ENCODE measurements at regions not wholly inside any gene's neighbourhood (a gene's known extent, or its start where the extent isn't known, plus 50 kb on each side); places are given as distances from the start of the nearest gene placed in this dataset.
"Not testable (repeated sequence)": the region's sequence is repeated elsewhere in the genome, so short reads cannot be mapped to it uniquely, and the experiment has no call there.

DNA sequence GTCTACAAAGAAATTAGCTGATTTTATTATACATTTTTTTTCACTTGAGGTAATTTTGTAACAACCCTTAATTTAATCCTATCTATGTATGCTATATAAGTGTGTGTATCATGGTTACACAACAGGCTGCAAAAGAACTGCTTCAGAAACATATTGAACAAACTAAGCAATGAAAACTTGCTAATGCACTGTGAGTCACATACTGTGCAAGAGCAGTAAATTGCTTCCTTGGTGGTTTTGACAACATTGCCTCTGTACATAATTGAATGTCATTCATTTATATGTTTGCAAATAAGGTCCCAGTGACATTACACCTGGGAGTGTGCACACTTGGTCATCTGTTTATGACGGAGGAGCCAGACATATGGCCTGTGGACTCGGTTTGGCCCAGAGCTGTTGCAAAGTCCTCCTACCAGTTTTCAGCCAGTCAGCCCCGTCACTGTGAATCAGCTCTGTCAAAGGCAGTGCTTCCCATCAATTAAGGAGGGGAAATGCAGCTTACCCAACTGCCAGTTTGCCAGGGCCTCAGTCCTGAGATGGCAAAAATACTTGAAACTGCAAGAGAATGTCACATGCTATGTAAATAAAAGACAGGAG lies 835.0 kb downstream of the TTLL7 start:
- not testable (repeated sequence) for DNase-seq (ENCODE audit: low read depth in 4 of 4, low spot score in 3 of 4)

GRCh38 chr1:83158924-83159323 lies 840.0 kb downstream of the TTLL7 start:
- not testable (repeated sequence) for DNase-seq (ENCODE audit: low read depth in 4 of 4, low spot score in 3 of 4)

DNA sequence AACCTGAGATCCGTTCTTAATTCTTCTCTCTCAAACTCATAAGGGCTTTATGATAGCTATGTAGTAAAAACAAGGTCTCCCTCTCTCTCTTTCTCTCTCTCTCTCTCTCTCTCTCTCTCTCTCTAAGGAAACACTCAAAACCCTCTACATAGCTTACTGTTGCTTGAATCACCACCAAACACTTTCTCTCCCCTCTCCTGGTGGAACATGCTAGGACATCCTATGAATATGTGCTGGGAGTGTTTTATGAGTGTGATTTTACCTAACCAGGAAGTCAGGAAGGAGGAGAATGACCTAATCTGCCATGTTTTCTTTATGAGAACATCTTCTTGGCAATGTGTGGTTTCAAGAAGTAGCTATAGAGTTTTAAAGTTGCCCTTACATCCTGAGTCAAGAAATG lies 844.6 kb downstream of the TTLL7 start:
- DNase-seq (ENCODE audit: low read depth in 4 of 4, low spot score in 3 of 4) = not testable (repeated sequence)

GRCh38 chr1:83151167-83151898 lies 847.6 kb downstream of the TTLL7 start:
- peak in 1 of 4 donors; percentile 1 for DNase-seq (ENCODE audit: low read depth in 4 of 4, low spot score in 3 of 4)

DNA sequence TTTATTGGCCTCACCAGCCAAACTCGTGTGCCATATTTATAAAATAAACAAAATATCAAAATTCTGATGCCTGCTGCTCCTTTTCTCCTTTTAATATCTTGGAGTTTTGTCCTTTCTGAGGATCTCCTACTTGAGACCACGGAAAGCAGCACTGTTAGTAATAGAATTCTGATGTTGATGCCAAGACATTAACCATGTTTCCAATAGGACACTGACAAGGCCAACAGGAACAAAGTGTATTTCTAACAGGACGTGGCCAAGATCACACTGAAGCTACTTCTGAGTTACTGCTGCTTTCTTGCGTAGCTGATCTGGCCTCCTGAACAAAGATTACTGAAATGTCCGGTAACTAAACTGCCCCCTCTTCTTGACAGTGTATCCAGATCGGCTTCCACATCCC lies 848.5 kb downstream of the TTLL7 start:
- DNase-seq (ENCODE audit: low read depth in 4 of 4, low spot score in 3 of 4) = not testable (repeated sequence)

- not testable (repeated sequence) for DNase-seq (ENCODE audit: low read depth in 4 of 4, low spot score in 3 of 4)
Observed at GRCh38 chr1:83145820-83146219, 853.1 kb downstream of the TTLL7 start.

- DNase-seq (ENCODE audit: low read depth in 4 of 4, low spot score in 3 of 4) = not testable (repeated sequence)
Observed at GRCh38 chr1:83142802-83143201, 856.1 kb downstream of the TTLL7 start.

DNA sequence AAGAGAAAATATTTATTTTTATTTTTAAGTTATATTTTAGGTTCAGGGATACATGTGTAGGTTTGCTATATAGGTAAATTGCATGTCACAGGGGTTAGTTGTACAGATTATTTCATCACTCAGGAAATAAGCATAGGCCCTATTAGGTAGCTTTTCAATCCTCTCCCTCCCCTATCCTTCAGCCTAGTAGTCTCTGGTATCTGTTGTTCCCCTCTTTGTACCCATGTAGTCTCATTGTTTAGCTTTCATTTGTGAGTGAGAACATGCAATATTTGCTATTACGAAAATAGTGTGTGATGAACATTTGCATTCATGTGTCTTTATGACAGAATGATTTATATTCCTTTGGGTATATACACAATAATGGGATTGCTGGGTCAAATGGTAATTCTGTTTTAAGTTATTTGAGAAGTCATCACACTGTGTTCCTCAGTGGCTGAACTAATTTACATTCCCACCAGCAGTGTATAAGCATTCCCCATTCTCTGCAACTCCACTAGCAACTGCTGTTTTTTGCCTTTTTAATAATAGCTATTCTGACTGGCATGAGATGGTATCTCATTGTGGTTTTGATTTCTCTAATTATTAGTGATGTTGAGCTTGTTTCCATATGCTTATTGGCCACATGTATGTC lies 863.3 kb downstream of the TTLL7 start:
- DNase-seq (ENCODE audit: low read depth in 4 of 4, low spot score in 3 of 4) = not testable (repeated sequence)

- DNase-seq (ENCODE audit: low read depth in 4 of 4, low spot score in 3 of 4) = not testable (repeated sequence)
Observed at GRCh38 chr1:83134322-83135014, 864.5 kb downstream of the TTLL7 start.

DNA sequence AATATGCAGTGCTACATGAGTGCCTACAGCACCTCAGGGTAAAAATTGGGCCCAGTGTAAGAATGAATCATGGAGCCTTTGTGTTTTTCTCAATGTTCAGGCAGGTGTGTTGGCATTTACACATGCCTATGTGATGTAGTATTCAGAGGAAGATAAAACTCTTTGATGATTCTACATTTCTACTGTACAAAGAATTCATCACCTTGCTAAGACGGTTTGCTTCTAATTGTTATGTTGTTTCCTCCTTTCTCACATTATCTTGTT lies 867.3 kb downstream of the TTLL7 start:
- no peak for DNase-seq (ENCODE audit: low read depth in 4 of 4, low spot score in 3 of 4)

- no peak for DNase-seq (ENCODE audit: low read depth in 4 of 4, low spot score in 3 of 4)
Observed at GRCh38 chr1:83130886-83131691, 867.8 kb downstream of the TTLL7 start.

- no peak for DNase-seq (ENCODE audit: low read depth in 4 of 4, low spot score in 3 of 4)
Observed at GRCh38 chr1:83129107-83129506, 869.8 kb downstream of the TTLL7 start.

DNA sequence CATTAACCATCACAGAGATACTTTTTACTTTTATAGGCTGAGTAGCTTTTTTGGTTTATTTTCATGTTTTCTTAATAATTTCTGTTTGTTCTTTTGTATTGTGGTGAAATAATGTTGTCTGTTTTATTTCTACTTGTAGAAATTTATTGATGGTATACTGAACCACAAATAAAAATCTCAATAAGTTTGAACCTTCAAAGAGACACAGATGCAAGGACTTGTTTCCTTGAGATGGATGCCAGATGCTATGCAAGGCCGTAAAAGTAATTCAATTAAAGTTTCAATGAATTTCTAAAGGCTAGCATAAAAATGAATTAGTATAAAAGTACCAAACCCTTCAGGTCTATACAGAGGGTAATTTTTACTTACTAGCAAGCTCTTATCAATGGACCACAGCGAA lies 873.5 kb downstream of the TTLL7 start:
- no peak for DNase-seq (ENCODE audit: low read depth in 4 of 4, low spot score in 3 of 4)

DNA sequence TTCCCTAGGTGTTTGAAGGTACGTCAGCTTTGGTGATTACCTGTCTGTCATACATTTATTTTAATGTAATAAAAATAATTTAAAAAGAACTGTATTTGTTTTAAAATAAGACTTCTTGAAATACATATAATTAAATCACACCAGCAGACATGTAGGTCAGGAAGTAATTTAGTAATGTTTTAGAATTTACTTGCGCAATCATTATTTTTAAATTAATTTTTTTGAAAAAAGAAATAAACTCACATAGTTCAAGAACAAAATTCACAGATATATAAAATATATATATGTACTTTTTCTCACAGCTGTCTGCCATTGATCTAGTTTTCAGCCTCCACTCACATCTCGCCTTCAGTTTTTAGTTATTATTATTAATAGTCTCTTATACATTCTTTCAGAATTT lies 875.9 kb downstream of the TTLL7 start:
- DNase-seq (ENCODE audit: low read depth in 4 of 4, low spot score in 3 of 4) = no peak

DNA sequence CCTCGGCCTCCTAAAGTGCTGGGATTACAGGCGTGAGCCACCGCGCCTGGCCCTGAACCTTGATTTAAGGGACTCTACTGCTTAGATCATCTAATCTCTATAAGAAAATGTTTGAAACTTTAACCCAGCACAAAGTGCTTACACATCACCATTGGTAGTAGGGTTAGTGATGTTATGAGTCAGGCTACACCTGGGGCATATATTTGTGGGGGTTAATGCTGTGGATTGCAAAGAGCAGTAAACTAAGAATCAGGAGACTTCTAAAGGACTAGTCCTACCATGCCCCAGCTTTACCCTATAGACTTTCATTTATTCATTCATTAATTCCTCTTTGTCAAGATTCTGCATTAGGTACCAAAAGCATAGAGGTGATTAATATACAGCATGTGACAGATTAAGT lies 880.5 kb downstream of the TTLL7 start:
- no peak for DNase-seq (ENCODE audit: low read depth in 4 of 4, low spot score in 3 of 4)

DNA sequence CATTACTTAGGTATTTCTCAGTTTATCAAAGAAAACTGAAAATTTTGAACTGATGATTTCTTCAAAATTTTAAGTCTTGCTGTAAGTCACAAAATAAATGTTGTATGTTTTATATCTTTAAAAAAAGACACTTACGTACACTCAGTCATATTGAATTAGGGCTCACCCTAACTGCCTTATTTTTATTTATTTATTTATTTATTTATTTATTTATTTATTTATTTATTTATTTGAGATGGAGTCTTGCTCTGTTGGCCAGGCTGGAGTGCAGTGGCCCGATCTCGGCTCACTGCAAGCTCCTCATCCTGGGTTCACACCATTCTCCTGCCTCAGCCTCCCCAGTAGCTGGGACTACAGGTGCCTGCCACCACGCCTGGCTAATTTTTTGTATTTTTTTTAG lies 881.9 kb downstream of the TTLL7 start:
- not testable (repeated sequence) for DNase-seq (ENCODE audit: low read depth in 4 of 4, low spot score in 3 of 4)

DNA sequence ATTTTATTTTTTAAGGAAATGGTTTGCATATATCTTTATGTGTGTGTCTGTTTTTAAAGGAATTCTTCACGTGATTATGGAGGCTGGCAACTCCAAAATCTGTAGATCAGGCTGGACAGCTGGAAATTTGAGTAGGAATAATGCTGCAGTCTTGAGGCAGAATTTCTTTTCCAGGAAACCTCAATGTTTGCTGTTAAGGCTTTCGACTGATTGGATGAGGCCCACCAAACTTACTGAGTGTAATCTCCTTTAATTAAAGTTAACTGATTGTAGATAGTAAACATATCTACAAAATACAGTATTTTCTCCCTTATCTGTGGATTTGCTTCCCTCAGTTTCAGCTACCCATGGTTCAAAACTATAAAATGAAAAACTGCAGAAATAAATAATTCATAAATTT lies 883.1 kb downstream of the TTLL7 start:
- no peak for DNase-seq (ENCODE audit: low read depth in 4 of 4, low spot score in 3 of 4)

DNA sequence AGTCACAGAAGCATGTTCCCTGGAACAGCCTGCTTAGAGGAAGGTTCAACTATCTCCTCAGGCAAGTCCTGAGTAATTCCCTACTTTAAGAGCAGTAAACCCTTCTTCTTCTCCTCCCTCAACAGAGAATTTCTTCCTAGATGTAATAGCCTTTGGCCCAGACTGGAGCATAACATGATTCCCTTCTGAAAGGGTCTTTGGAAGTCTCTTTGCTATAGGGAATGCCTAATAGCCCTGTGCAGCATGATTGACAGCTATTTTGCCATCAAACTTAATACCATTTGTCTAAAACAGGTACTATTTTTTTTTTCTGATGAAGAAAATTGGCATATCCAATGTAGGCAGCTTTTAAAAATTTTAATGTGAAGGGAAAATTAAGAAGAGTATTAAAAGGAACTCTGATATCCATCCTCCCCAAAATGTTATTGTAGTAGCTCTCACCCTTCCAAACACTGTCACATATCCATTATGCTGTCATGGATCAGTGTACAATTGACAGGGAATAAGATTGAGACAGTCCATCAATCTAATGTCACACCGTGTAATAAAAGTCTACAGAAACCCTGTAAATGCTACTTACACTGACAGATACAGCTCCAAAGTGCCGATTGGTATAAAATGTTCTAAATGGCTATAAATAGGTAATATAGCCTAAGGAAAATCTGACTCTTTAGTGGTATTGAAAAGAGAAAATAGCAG lies 884.6 kb downstream of the TTLL7 start:
- DNase-seq (ENCODE audit: low read depth in 4 of 4, low spot score in 3 of 4) = no peak

DNA sequence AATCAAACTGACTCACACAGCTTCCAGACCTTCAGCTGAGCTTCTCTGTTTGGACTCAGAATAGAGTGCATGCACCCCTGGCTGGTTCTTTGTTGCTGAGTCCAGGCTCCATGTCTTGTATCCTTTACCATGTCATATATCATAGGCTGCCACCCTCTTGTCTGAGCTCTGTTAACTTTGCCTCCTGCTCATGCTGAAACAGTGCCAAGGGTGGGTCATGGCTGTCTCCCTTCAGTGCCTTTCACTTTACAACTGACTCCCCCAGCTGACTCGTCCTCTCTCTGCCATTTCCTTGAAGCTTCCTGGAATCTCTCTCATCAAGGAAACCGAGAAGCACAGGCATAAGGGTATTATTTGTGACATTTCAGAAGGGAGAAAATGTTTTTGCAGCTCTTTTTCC lies 885.3 kb downstream of the TTLL7 start:
- no peak for DNase-seq (ENCODE audit: low read depth in 4 of 4, low spot score in 3 of 4)

DNA sequence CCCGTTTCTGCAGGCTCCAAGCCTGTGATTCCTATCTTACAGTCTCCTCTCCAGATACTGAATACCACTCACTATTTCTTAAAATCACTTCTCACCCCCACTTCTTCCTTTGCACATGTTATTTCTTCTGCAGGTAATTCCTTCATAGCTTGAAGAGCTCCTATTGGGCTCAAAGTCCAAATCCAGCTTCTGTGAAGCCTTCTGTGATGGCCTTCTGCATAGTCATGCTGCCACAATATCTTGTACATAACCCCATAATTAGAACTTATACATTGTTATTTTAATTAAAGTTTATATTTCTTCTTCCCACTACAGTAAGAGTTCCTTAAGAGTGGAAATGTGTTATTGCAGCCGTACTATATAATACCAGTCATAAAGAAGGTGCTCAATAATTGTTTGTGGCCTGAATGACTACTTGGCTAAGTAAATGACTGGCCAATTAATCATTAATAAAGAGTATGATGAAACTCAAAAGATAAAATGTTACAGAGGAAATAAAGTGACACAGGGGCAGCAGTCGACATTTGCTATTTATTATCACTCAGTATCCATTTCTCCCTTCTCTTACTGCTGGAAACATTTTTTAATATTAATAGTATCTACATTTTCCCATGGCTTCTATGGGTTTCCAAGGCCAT lies 886.6 kb downstream of the TTLL7 start:
- DNase-seq (ENCODE audit: low read depth in 4 of 4, low spot score in 3 of 4) = no peak
